ENCODE measurements at regions not wholly inside any gene's neighbourhood (a gene's known extent, or its start where the extent isn't known, plus 50 kb on each side); places are given as distances from the start of the nearest gene placed in this dataset.

DNA sequence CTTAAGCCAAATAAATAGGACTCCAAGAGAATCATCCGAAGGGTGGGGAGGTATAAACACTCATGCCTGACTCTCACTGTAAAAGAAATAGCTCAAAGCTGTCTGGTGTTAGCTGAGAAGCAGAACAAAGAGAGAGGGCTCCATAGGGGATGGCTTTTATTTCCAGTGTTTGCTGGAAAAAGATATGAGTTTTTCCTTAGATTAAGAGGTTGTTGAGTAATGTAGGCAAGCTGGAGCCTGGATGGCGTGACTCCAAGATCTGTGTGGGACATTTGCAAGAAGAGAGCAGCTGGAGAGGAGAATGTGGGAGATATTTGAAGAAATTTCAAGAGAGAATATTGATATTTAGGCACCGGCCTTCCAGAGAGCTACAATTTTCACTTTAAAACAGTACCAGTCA, 793.7 kb upstream of the RGMB start:
- TF ChIP-seq POLR2AphosphoS5 (IDR thresholded peaks at IDR 0.05; ENCODE audit: low read depth, low read length) (no peak), FOXP2 (optimal IDR thresholded peaks at IDR 0.05; ENCODE audit: borderline replicate concordance, extremely low read depth, extremely low read length, insufficient read depth) (no peak), TAF1 (IDR thresholded peaks at IDR 0.05; ENCODE audit: borderline replicate concordance, insufficient read depth, low read length) (no peak), SIN3A (IDR thresholded peaks at IDR 0.05; ENCODE audit: borderline replicate concordance, insufficient read depth, low read length) (no peak)
- TF ChIP-seq, protein P1, sequence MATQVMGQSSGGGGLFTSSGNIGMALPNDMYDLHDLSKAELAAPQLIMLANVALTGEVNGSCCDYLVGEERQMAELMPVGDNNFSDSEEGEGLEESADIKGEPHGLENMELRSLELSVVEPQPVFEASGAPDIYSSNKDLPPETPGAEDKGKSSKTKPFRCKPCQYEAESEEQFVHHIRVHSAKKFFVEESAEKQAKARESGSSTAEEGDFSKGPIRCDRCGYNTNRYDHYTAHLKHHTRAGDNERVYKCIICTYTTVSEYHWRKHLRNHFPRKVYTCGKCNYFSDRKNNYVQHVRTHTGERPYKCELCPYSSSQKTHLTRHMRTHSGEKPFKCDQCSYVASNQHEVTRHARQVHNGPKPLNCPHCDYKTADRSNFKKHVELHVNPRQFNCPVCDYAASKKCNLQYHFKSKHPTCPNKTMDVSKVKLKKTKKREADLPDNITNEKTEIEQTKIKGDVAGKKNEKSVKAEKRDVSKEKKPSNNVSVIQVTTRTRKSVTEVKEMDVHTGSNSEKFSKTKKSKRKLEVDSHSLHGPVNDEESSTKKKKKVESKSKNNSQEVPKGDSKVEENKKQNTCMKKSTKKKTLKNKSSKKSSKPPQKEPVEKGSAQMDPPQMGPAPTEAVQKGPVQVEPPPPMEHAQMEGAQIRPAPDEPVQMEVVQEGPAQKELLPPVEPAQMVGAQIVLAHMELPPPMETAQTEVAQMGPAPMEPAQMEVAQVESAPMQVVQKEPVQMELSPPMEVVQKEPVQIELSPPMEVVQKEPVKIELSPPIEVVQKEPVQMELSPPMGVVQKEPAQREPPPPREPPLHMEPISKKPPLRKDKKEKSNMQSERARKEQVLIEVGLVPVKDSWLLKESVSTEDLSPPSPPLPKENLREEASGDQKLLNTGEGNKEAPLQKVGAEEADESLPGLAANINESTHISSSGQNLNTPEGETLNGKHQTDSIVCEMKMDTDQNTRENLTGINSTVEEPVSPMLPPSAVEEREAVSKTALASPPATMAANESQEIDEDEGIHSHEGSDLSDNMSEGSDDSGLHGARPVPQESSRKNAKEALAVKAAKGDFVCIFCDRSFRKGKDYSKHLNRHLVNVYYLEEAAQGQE (IDR thresholded peaks at IDR 0.05; ENCODE audit: insufficient read depth in 1 of 2, low read depth in 2 of 2, low read length in 2 of 2) = no peak

DNA sequence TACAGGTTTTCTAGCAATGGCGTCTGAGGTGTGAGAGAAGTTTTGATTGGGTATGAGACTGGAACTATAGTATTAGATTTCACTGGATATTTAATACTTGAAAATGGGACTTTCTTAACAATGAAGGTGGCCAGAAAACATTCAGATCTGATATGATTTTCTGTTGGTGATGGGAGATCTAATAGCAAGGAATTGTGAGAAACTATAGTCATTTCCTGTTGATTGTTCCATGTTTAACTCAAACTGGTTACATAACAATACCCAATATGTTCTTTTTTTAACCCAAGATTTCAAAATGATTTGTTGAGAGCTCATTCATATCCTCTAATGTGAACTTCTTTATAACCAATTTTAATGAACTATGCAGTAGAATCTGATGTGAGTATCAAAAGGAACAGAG, 793.2 kb upstream of the RGMB start:
- TF ChIP-seq FOXP2 (optimal IDR thresholded peaks at IDR 0.05; ENCODE audit: borderline replicate concordance, extremely low read depth, extremely low read length, insufficient read depth) (no peak), POLR2AphosphoS5 (IDR thresholded peaks at IDR 0.05; ENCODE audit: low read depth, low read length) (no peak), TAF1 (IDR thresholded peaks at IDR 0.05; ENCODE audit: borderline replicate concordance, insufficient read depth, low read length) (no peak), SIN3A (IDR thresholded peaks at IDR 0.05; ENCODE audit: borderline replicate concordance, insufficient read depth, low read length) (no peak)
- TF ChIP-seq, protein P1 (IDR thresholded peaks at IDR 0.05; ENCODE audit: insufficient read depth in 1 of 2, low read depth in 2 of 2, low read length in 2 of 2) = no peak

GRCh38 chr5:97986069-97986468, 787.4 kb upstream of the RGMB start:
- TF ChIP-seq TAF1 (IDR thresholded peaks at IDR 0.05; ENCODE audit: borderline replicate concordance, insufficient read depth, low read length) = no peak
- TF ChIP-seq FOXP2 (optimal IDR thresholded peaks at IDR 0.05; ENCODE audit: borderline replicate concordance, extremely low read depth, extremely low read length, insufficient read depth) = no peak
- TF ChIP-seq, protein P1 (IDR thresholded peaks at IDR 0.05; ENCODE audit: insufficient read depth in 1 of 2, low read depth in 2 of 2, low read length in 2 of 2) = no peak
- TF ChIP-seq POLR2AphosphoS5 (IDR thresholded peaks at IDR 0.05; ENCODE audit: low read depth, low read length) = no peak
- no peak for TF ChIP-seq SIN3A (IDR thresholded peaks at IDR 0.05; ENCODE audit: borderline replicate concordance, insufficient read depth, low read length)

DNA sequence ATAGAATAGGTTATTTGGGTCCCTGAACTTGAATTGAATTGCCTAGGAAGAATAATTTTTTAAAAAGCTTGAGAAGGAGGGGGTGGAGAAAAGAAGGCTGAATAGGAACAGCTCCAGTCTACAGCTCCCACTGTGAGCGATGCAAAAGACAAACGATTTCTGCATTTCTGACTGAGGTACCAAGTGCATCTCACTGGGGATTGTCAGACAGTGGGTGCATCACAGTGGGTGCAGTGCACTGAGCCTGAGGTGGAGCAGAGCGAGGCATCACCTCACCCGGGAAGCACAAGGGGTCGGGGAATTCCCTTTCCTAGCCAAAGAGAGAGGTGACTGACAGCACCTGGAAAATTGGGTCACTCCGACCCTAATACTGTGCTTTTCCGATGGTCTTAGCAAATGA, 782.2 kb upstream of the RGMB start:
- TF ChIP-seq, protein P1 (IDR thresholded peaks at IDR 0.05; ENCODE audit: insufficient read depth in 1 of 2, low read depth in 2 of 2, low read length in 2 of 2) = no peak
- TF ChIP-seq POLR2AphosphoS5 (IDR thresholded peaks at IDR 0.05; ENCODE audit: low read depth, low read length) = no peak
- TF ChIP-seq FOXP2 (optimal IDR thresholded peaks at IDR 0.05; ENCODE audit: borderline replicate concordance, extremely low read depth, extremely low read length, insufficient read depth) = no peak
- no peak for TF ChIP-seq SIN3A (IDR thresholded peaks at IDR 0.05; ENCODE audit: borderline replicate concordance, insufficient read depth, low read length)
- TF ChIP-seq TAF1 (IDR thresholded peaks at IDR 0.05; ENCODE audit: borderline replicate concordance, insufficient read depth, low read length) = no peak

DNA sequence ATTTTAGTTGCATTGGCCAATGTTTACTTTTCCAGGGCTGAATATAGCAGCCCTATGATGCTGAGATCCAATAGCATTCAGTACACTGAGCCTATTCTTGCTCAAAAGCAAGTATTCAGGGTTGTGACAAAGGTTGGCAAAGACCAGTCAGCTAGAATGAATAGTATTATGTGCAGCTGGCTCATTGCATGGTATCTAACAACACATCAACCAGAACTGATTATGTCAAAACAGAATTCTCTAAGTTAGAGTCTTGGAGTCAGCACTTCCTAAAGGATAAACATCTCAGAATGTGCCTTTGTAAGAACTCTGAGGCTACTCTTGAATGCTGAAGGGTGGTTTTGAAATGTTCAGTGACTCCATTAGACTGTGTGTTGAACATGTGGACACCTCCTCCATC, 774.5 kb upstream of the RGMB start:
- no peak for TF ChIP-seq FOXP2 (optimal IDR thresholded peaks at IDR 0.05; ENCODE audit: borderline replicate concordance, extremely low read depth, extremely low read length, insufficient read depth)
- no peak for TF ChIP-seq POLR2AphosphoS5 (IDR thresholded peaks at IDR 0.05; ENCODE audit: low read depth, low read length)
- TF ChIP-seq SIN3A (IDR thresholded peaks at IDR 0.05; ENCODE audit: borderline replicate concordance, insufficient read depth, low read length) = no peak
- TF ChIP-seq TAF1 (IDR thresholded peaks at IDR 0.05; ENCODE audit: borderline replicate concordance, insufficient read depth, low read length) = no peak
- TF ChIP-seq, protein P1 (IDR thresholded peaks at IDR 0.05; ENCODE audit: insufficient read depth in 1 of 2, low read depth in 2 of 2, low read length in 2 of 2) = no peak
